ENCODE measurements at regions not wholly inside any gene's neighbourhood (a gene's known extent, or its start where the extent isn't known, plus 50 kb on each side); places are given as distances from the start of the nearest gene placed in this dataset.

DNA sequence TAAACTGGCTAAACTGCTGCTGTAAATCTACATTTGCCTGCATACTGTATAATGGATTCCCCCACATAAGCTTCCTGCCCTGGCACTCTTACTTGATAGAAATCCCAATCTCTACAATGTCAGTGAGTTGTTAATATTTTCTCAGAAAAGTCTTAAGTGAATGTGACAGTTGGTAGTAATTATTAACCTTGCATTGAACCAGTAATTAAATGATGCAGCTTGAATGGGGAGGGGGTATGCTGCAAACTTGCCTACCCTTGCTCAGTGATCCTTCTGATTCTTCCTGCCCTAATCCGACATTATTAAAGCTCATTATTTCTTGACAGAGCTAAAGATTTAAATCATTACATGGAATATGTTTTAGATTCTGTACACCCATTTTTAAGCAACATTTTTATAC, 119.0 kb upstream of the CDH7 start:
- Histone ChIP-seq H3K9me1 (ENCODE audit: control insufficient read depth, extremely low read depth, insufficient read depth, low read length) (no peaks in the 10 kb centered on the region), H3K4me3 (ENCODE audit: control insufficient read depth in 2 of 3, extremely low read depth in 1 of 3, insufficient read depth in 2 of 3, low read depth in 1 of 3, low read length in 3 of 3) (no peak overlapping the region), H3K4me2 (ENCODE audit: control insufficient read depth, extremely low read depth, insufficient read depth, low read depth, low read length) (no peak overlapping the region), H3K79me2 (ENCODE audit: control insufficient read depth, insufficient read depth, low read length) (no peaks in the 10 kb centered on the region), H3K9me3 (ENCODE audit: control insufficient read depth, low read depth, low read length) (no peaks in the 10 kb centered on the region), H3K27me3 (ENCODE audit: control insufficient read depth, extremely low read depth, insufficient read depth, low read length) (no peaks in the 10 kb centered on the region), H4K20me1 (ENCODE audit: control insufficient read depth, extremely low read depth, insufficient read depth, low read length) (no peaks in the 10 kb centered on the region), H3K9ac (ENCODE audit: control insufficient read depth, extremely low read depth, insufficient read depth, low read length) (no peak overlapping the region), H3K36me3 (ENCODE audit: control insufficient read depth in 2 of 2, extremely low read depth in 1 of 2, insufficient read depth in 2 of 2, low read length in 2 of 2) (no peaks in the 10 kb centered on the region), H3K27ac (ENCODE audit: control insufficient read depth, insufficient read depth, low read length) (no peak overlapping the region), H2AFZ (ENCODE audit: control insufficient read depth, low read length) (no peak overlapping the region), H3K4me1 (ENCODE audit: control insufficient read depth, extremely low read depth, insufficient read depth, low read length) (no peaks in the 10 kb centered on the region)
- dilution Hi-C loops (cut with MboI; ENCODE audit: extremely low pct_ligation_motif_present, low sequenced_read_pairs): no loop called here
- FAIRE-seq (no peak), DNase-seq (ENCODE audit: low read depth, low spot score) (no peak)
- no peak for TF ChIP-seq EZH2 (IDR thresholded peaks at IDR 0.05; ENCODE audit: low read length)
- TF ChIP-seq, protein P1, sequence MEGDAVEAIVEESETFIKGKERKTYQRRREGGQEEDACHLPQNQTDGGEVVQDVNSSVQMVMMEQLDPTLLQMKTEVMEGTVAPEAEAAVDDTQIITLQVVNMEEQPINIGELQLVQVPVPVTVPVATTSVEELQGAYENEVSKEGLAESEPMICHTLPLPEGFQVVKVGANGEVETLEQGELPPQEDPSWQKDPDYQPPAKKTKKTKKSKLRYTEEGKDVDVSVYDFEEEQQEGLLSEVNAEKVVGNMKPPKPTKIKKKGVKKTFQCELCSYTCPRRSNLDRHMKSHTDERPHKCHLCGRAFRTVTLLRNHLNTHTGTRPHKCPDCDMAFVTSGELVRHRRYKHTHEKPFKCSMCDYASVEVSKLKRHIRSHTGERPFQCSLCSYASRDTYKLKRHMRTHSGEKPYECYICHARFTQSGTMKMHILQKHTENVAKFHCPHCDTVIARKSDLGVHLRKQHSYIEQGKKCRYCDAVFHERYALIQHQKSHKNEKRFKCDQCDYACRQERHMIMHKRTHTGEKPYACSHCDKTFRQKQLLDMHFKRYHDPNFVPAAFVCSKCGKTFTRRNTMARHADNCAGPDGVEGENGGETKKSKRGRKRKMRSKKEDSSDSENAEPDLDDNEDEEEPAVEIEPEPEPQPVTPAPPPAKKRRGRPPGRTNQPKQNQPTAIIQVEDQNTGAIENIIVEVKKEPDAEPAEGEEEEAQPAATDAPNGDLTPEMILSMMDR (optimal IDR thresholded peaks at IDR 0.05 in 1 of 3, IDR thresholded peaks at IDR 0.05 in 1 of 3, conservative IDR thresholded peaks at IDR 0.05 in 1 of 3; ENCODE audit: extremely low read depth in 1 of 3, insufficient read depth in 2 of 3, low read length in 3 of 3): no peak

DNA sequence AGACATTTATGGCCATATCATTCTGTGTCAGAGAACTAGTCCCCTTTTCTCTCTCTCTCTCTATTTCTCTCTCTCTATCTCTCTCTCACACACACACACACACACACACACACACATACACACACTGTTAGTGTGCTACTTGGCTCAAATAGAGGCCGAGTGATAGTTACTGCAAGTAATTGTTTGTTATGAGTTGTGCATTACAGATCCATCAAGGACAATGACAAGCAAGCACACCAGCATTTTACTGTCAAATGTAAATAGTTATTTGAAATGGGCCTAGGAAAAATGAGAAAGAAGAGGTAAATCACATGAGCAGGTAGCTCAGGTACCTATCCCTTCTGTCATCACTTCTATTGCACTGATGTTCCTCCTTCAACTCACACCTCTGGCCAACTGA, 122.4 kb upstream of the CDH7 start:
- Histone ChIP-seq H3K9me1 (ENCODE audit: control insufficient read depth, extremely low read depth, insufficient read depth, low read length) (no peaks in the 10 kb centered on the region), H3K9ac (ENCODE audit: control insufficient read depth, extremely low read depth, insufficient read depth, low read length) (no peak overlapping the region), H3K4me2 (ENCODE audit: control insufficient read depth, extremely low read depth, insufficient read depth, low read depth, low read length) (no peak overlapping the region), H3K79me2 (ENCODE audit: control insufficient read depth, insufficient read depth, low read length) (no peaks in the 10 kb centered on the region), H3K27ac (ENCODE audit: control insufficient read depth, insufficient read depth, low read length) (no peak overlapping the region), H4K20me1 (ENCODE audit: control insufficient read depth, extremely low read depth, insufficient read depth, low read length) (no peaks in the 10 kb centered on the region), H3K9me3 (ENCODE audit: control insufficient read depth, low read depth, low read length) (no peaks in the 10 kb centered on the region), H3K4me3 (ENCODE audit: control insufficient read depth in 2 of 3, extremely low read depth in 1 of 3, insufficient read depth in 2 of 3, low read depth in 1 of 3, low read length in 3 of 3) (no peak overlapping the region), H3K27me3 (ENCODE audit: control insufficient read depth, extremely low read depth, insufficient read depth, low read length) (no peaks in the 10 kb centered on the region), H3K36me3 (ENCODE audit: control insufficient read depth in 2 of 2, extremely low read depth in 1 of 2, insufficient read depth in 2 of 2, low read length in 2 of 2) (no peaks in the 10 kb centered on the region), H2AFZ (ENCODE audit: control insufficient read depth, low read length) (no peak overlapping the region), H3K4me1 (ENCODE audit: control insufficient read depth, extremely low read depth, insufficient read depth, low read length) (no peaks in the 10 kb centered on the region)
- FAIRE-seq (no peak), DNase-seq (ENCODE audit: low read depth, low spot score) (no peak)
- dilution Hi-C loops (cut with MboI; ENCODE audit: extremely low pct_ligation_motif_present, low sequenced_read_pairs): no loop called here
- TF ChIP-seq, protein P1 (optimal IDR thresholded peaks at IDR 0.05 in 1 of 3, IDR thresholded peaks at IDR 0.05 in 1 of 3, conservative IDR thresholded peaks at IDR 0.05 in 1 of 3; ENCODE audit: extremely low read depth in 1 of 3, insufficient read depth in 2 of 3, low read length in 3 of 3): no peak
- TF ChIP-seq EZH2 (IDR thresholded peaks at IDR 0.05; ENCODE audit: low read length): no peak

All from keratinocyte (primary cell).